Uterus (tissue), 2 donors: ENCODE measurements at regions not wholly inside any gene's neighbourhood (a gene's known extent, or its start where the extent isn't known, plus 50 kb on each side); places are given as distances from the start of the nearest gene placed in this dataset.

Experiments
- CTCF ChIP-seq, 4 experiments: fragments of 200-600 bp in 2 of 4; fragments of 450-650 bp in 2 of 4; sonication (generic) in 2 of 4; IDR thresholded peaks; one replicate each; pipeline ENCODE4 v1.5.1; 2016 to 2019; ENCODE audit warnings: antibody characterized with exemption in 4 of 4, mild to moderate bottlenecking in 2 of 4, moderate library complexity in 1 of 4
- POLR2A ChIP-seq, 2 donors: fragments of 450-650 bp; IDR thresholded peaks; one replicate each; pipeline ENCODE4 v1.6.1; 2016; ENCODE audit warnings: antibody characterized with exemption in 2 of 2, mild to moderate bottlenecking in 1 of 2, moderate library complexity in 1 of 2

- TF ChIP-seq CTCF (IDR thresholded peaks at IDR 0.05) = no peak
- TF ChIP-seq POLR2A (IDR thresholded peaks at IDR 0.05) = no peak
These were observed 120.3 kb upstream of the GOLGA8J start for GRCh38 chr15:29962407-29962806.
